H1 (cell line): ENCODE measurements at regions not wholly inside any gene's neighbourhood (a gene's known extent, or its start where the extent isn't known, plus 50 kb on each side); places are given as distances from the start of the nearest gene placed in this dataset.

Experiments
- CTCF ChIA-PET: fragments of 300-600 bp; sonication (Branson Sonifier 250); formaldehyde crosslinking; loops from one replicate; lab custom pipeline; 2021; ENCODE audit not compliant: partially characterized antibody; lab: Charles Lee
- POLR2A ChIA-PET: fragments of 300-600 bp; sonication (Branson Sonifier 250); formaldehyde crosslinking; loops from one replicate; lab custom pipeline; 2021; ENCODE audit warnings: inconsistent platforms; ENCODE audit not compliant: partially characterized antibody; lab: Charles Lee
- DNase-seq, 2 experiments: peaks; one replicate each; pipeline versions ENCODE4 v3.0.0 to v3.0.0-alpha.2; 2010 to 2022; ENCODE audit warnings: low spot score in 2 of 2, low read depth in 1 of 2, mixed read lengths in 1 of 2
- FAIRE-seq: peaks from 2 replicates; lab custom pipeline; 2011; peaks lifted over from hg19 to GRCh38; lab: Jason Lieb, UNC
- H2AFZ ChIP-seq: 2 replicates; pipeline ENCODE4 v1.8.1; 2012; ENCODE audit warnings: low read length, inconsistent platforms
- H2AK5ac ChIP-seq: 2 replicates; pipeline ENCODE4 v1.6.1; 2013; ENCODE audit warnings: low read depth, low read length
- H2BK120ac ChIP-seq: replicated peaks from 2 replicates; pipeline ENCODE3; 2013; ENCODE audit warnings: low read depth, low read length, inconsistent platforms
- H2BK12ac ChIP-seq: 2 replicates; pipeline ENCODE4 v1.6.1; 2013; ENCODE audit warnings: low read depth, low read length
- H2BK15ac ChIP-seq: 2 replicates; pipeline ENCODE4 v1.6.1; 2013; ENCODE audit warnings: low read length
- H2BK20ac ChIP-seq: 2 replicates; pipeline ENCODE4 v1.6.1; 2013; ENCODE audit warnings: low read length
- H2BK5ac ChIP-seq: 2 replicates; pipeline ENCODE4 v1.6.1; 2013; ENCODE audit warnings: low read depth, low read length
- H3K14ac ChIP-seq: 2 replicates; pipeline ENCODE4 v1.6.1; 2013; ENCODE audit warnings: inconsistent platforms; ENCODE audit not compliant: insufficient read length
- H3K18ac ChIP-seq: 2 replicates; pipeline ENCODE4 v1.6.1; 2013; ENCODE audit warnings: low read length; ENCODE audit errors: extremely low read depth
- H3K23ac ChIP-seq: 2 replicates; pipeline ENCODE4 v1.6.1; 2013; ENCODE audit warnings: inconsistent platforms; ENCODE audit not compliant: insufficient read length
- H3K23me2 ChIP-seq: 2 replicates; pipeline ENCODE4 v1.6.1; 2013; ENCODE audit warnings: low read depth, low read length
- H3K27ac ChIP-seq: 2 replicates; pipeline ENCODE4 v1.6.1; 2011; ENCODE audit warnings: low read depth, low read length, inconsistent platforms
- H3K27me3 ChIP-seq, 4 experiments: replicated peaks in 1 of 4; 1 replicate in 1 of 4; 2 replicates in 3 of 4; pipeline versions ENCODE4 v1.6.1 to v1.8.1; 2011 to 2013; ENCODE audit warnings: low read length in 3 of 4, mild to moderate bottlenecking in 3 of 4, inconsistent platforms in 2 of 4, mixed read lengths in 2 of 4, moderate library complexity in 1 of 4; ENCODE audit not compliant: control insufficient read depth in 3 of 4, insufficient read depth in 3 of 4; ENCODE audit errors: extremely low read depth in 1 of 4
- H3K36me3 ChIP-seq, 4 experiments: 2 replicates each; pipeline versions ENCODE4 v1.6.1 to v1.8.1; 2011 to 2013; ENCODE audit warnings: mild to moderate bottlenecking in 4 of 4, low read length in 3 of 4, moderate library complexity in 2 of 4, control low read depth in 1 of 4, inconsistent platforms in 1 of 4; ENCODE audit not compliant: insufficient read depth in 4 of 4, control insufficient read depth in 2 of 4
- H3K4ac ChIP-seq: replicated peaks from 2 replicates; pipeline ENCODE3; 2013; ENCODE audit warnings: low read length, low read depth, mixed read lengths, inconsistent platforms; ENCODE audit not compliant: insufficient read length
- H3K4me1 ChIP-seq, 4 experiments: replicated peaks in 1 of 4; 1 replicate in 1 of 4; 2 replicates in 3 of 4; pipeline versions ENCODE4 v1.6.1 to v1.8.1; 2011 to 2013; ENCODE audit warnings: low read length in 3 of 4, inconsistent platforms in 2 of 4, mixed read lengths in 1 of 4; ENCODE audit not compliant: insufficient read depth in 4 of 4, control insufficient read depth in 3 of 4
- H3K4me2 ChIP-seq, 2 experiments: 2 replicates each; pipeline versions ENCODE4 v1.6.1 to v1.8.1; 2011 to 2013; ENCODE audit warnings: low read depth in 2 of 2, low read length in 2 of 2, control low read depth in 1 of 2, inconsistent platforms in 1 of 2, mild to moderate bottlenecking in 1 of 2; ENCODE audit not compliant: insufficient read depth in 1 of 2
- H3K4me3 ChIP-seq, 4 experiments: fragments of 200-600, 300-600 bp in 1 of 4; sonication (generic), shearing (Covaris generic), sonication (Bioruptor Twin) in 1 of 4; 2 replicates each; pipeline versions ENCODE4 v1.5.1 to v1.8.1; 2011 to 2016; ENCODE audit warnings: low read length in 4 of 4, low read depth in 3 of 4, control low read depth in 2 of 4, inconsistent platforms in 2 of 4, mild to moderate bottlenecking in 2 of 4, mixed read lengths in 1 of 4, moderate library complexity in 1 of 4; ENCODE audit not compliant: insufficient read depth in 2 of 4; ENCODE audit errors: extremely low read depth in 1 of 4
- H3K56ac ChIP-seq: replicated peaks from 2 replicates; pipeline ENCODE3; 2013; ENCODE audit warnings: low read depth, mild to moderate bottlenecking, mixed read lengths, low read length, inconsistent platforms; ENCODE audit not compliant: insufficient read length
- H3K79me1 ChIP-seq: 2 replicates; pipeline ENCODE4 v1.6.1; 2013; ENCODE audit warnings: low read depth, low read length, control low read depth
- H3K79me2 ChIP-seq, 2 experiments: 2 replicates each; pipeline versions ENCODE4 v1.6.1 to v1.8.1; 2012 to 2013; ENCODE audit warnings: low read length in 2 of 2, mild to moderate bottlenecking in 2 of 2, inconsistent platforms in 1 of 2; ENCODE audit not compliant: insufficient read depth in 2 of 2, control insufficient read depth in 1 of 2
- H3K9ac ChIP-seq, 4 experiments: replicated peaks in 1 of 4; 1 replicate in 1 of 4; 2 replicates in 3 of 4; pipeline versions ENCODE4 v1.6.1 to v1.8.1; 2011 to 2013; ENCODE audit warnings: low read depth in 3 of 4, low read length in 3 of 4, control low read depth in 2 of 4, mild to moderate bottlenecking in 2 of 4, moderate library complexity in 2 of 4, inconsistent platforms in 1 of 4; ENCODE audit errors: extremely low read depth in 1 of 4
- H3K9me3 ChIP-seq, 2 experiments: 2 replicates each; pipeline versions ENCODE4 v1.6.1 to v1.8.1; 2012 to 2013; ENCODE audit warnings: mild to moderate bottlenecking in 2 of 2, moderate library complexity in 2 of 2, control low read depth in 1 of 2, inconsistent platforms in 1 of 2, low read depth in 1 of 2, low read length in 1 of 2, mixed read lengths in 1 of 2; ENCODE audit not compliant: insufficient read depth in 2 of 2
- H4K20me1 ChIP-seq, 2 experiments: replicated peaks in 1 of 2; 2 replicates each; pipeline versions ENCODE3 to v1.8.1; 2011 to 2013; ENCODE audit warnings: inconsistent platforms in 2 of 2, low read length in 2 of 2, mild to moderate bottlenecking in 1 of 2; ENCODE audit not compliant: insufficient read depth in 2 of 2, control insufficient read depth in 1 of 2
- H4K5ac ChIP-seq: 2 replicates; pipeline ENCODE4 v1.6.1; 2013; ENCODE audit warnings: low read length, low read depth, mixed read lengths, inconsistent platforms; ENCODE audit not compliant: insufficient read length
- H4K8ac ChIP-seq: 2 replicates; pipeline ENCODE4 v1.8.0; 2013; ENCODE audit warnings: mild to moderate bottlenecking, moderate library complexity, low read length, inconsistent platforms; ENCODE audit not compliant: insufficient read depth; ENCODE audit errors: extremely low read depth
- H4K91ac ChIP-seq: replicated peaks from 2 replicates; pipeline ENCODE3; 2013; ENCODE audit warnings: low read length, mixed read lengths, inconsistent platforms; ENCODE audit not compliant: insufficient read length
- PHF8 ChIP-seq: fragments of 200-600 bp; sonication (generic); conservative IDR thresholded peaks from 2 replicates; pipeline ENCODE4 v1.7.1; 2012; ENCODE audit warnings: low read depth, mild to moderate bottlenecking, inconsistent platforms, low read length, moderate library complexity
- WGBS, 2 experiments: shearing (Covaris generic) in 1 of 2; methylation state at CpG; one replicate each; pipeline versions ENCODE4 v1.1.6 to v1.1.7; 2013 to 2015; ENCODE audit warnings: low lambda C conversion rate in 2 of 2, mixed read lengths in 2 of 2, inconsistent platforms in 1 of 2, low coverage in 1 of 2, missing lambda C conversion rate in 1 of 2; ENCODE audit not compliant: insufficient replicate concordance in 2 of 2, insufficient coverage in 1 of 2, insufficient read length in 1 of 2; ENCODE audit errors: extremely low coverage in 1 of 2, missing lambda C conversion rate in 1 of 2; 5-methylcytosine and 5-hydroxymethylcytosine counted together

DNA sequence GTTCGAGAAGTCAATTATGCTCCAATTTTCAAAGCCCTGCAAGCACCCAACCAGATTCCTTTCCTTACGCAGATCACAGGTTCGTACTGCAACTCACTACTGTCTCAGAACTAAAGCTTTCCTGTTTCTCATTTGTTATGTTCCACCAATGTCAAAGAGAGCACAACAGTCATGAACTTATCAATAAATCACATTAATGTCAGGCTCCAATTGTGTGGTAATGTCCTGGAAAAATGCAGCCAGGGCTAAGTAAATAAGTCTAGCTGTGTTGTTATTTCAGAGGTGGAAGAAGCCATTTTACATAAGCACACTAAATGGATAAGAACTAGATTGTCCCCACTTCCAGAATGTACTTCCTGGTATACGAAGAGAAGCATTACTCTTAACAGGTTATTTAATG, 488.6 kb upstream of the PTGER4 start:
- Histone ChIP-seq H4K5ac (no peak overlapping the region), H3K14ac (no peak overlapping the region), H2BK120ac (no peak overlapping the region), H2BK5ac (no peak overlapping the region), H3K9me3 (no peaks in the 10 kb centered on the region), H3K36me3 (no peaks in the 10 kb centered on the region), H4K8ac (no peak overlapping the region), H2BK20ac (no peak overlapping the region), H3K4me2 (no peak overlapping the region), H3K27ac (no peak overlapping the region), H2BK15ac (no peak overlapping the region), H3K4me1 (no peaks in the 10 kb centered on the region), H3K18ac (no peak overlapping the region), H3K4ac (no peak overlapping the region), H3K56ac (no peak overlapping the region), H3K23ac (no peak overlapping the region), H2BK12ac (no peak overlapping the region), H3K23me2 (no peaks in the 10 kb centered on the region), H4K91ac (no peak overlapping the region), H3K9ac (no peak overlapping the region), H2AK5ac (no peak overlapping the region), H3K79me1 (no peaks in the 10 kb centered on the region), H3K4me3 (no peak overlapping the region), H4K20me1 (no peaks in the 10 kb centered on the region), H3K79me2 (no peaks in the 10 kb centered on the region), H2AFZ (no peak overlapping the region), H3K27me3 (no peaks in the 10 kb centered on the region)
- DNase-seq (no peak), FAIRE-seq (no peak)
- ChIA-PET CTCF (interaction anchor here (1.0 to 1.1 kb wide), 2 partner anchors 13 to 141 kb away, joined by 3 read pairs; no protein-coding TSS in a partner anchor), POLR2A (no interaction called here)
- WGBS, 2 experiments = 88% methylated on average over 4 of the region's 4 CpGs; no CpG with 5 or more reads in 1 of the 2 experiments
- no peak for TF ChIP-seq PHF8
